Umbilical cord (tissue), 1 donor: ENCODE measurements at regions not wholly inside any gene's neighbourhood (a gene's known extent, or its start where the extent isn't known, plus 50 kb on each side); places are given as distances from the start of the nearest gene placed in this dataset.
A peak's percentile ranks its signal among the peaks of the same experiment; 100 is the strongest.
"Not testable (repeated sequence)": the region's sequence is repeated elsewhere in the genome, so short reads cannot be mapped to it uniquely, and the experiment has no call there.

Experiments
- DNase-seq: peaks from one replicate; pipeline ENCODE4 v3.0.0-alpha.2; 2015; ENCODE audit warnings: low spot score

DNA sequence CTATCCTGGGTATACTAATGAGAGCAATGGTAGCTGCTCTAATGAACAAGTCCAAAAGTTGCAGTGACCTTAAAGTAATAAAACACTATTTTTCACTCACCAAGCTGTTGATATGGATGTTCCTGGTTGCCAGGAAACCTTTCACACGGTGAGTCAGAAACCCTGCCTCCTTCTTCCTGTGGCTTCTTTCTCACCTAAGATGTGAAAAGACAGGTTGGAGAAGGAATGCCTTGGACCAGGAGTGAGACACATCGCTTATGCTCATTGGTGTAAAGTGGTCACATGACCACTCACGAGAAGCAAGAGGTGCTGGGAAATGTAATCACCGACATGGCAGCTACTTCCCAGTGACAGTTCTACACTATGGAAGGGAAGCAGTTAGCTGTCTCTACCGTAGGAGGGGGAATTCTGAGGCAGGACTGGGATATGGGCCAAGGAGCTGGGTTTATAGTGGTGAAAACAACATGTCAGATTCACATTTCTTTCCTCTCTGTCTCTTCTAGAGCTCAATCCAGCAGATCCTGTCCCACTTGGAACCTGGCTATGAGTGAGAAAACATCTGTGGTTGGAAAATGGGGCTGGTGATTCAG, 320.4 kb upstream of the KLF4 start:
- no peak for DNase-seq

DNA sequence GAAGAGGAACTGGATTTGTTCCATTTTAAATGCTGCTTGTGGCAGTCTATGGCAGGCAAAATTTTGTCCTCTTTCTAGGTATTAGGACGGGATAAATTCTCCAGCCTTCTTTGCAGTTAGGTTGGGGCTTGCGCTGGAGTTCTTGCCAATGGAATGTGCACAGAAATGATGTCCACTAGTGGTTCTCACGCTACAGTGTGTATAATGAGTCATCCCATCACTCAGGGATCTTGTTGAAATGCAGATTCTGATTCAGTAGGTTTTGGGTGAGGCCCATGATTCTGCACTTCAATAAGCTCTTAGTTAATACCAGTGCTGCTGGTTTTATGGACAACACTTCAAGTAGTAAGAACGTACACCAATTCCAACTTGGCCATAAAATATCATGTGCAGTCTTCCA, 317.6 kb upstream of the KLF4 start:
- no peak for DNase-seq

GRCh38 chr9:107805201-107805600, 315.6 kb upstream of the KLF4 start:
- DNase-seq: no peak

DNA sequence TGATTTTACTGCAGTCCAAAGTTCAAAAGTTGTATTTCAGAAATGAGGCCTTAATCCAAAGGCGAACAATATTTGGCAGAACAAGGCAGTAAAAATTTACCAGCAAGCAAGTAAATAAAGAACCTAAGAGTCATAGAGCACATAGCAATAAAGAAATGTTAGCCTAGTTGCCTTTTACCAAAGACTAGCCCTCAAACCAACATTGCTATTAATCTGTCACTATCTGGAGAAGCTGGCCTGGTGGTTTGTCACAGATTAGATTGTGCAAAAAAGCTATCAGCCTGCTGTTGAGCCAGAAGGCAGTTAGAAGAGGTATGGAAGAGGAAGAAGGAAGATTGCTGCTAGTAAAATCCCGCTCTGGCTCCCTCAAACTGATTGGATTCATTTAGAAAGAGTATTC, 304.7 kb upstream of the KLF4 start:
- DNase-seq: peak; percentile 46

DNA sequence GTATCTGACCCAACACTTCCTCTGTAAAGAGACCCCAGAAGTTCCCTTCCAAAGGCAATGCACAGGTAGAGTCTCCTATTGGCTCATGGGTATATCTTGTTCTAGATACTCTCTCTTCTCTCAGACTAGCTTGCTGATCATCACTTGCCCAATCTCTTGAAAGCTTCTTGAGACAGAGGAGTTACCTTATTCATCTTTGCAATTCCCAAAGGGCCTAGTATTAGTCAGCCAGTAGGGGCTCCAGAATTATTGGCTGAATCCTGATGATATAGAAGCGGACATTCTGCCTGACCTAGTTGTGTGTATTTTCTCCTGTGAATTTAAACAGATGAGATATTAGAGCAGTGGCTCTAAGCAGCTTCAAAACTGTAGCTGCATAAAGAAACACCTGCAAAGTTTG, 304.0 kb upstream of the KLF4 start:
- DNase-seq: peak; percentile 15

DNA sequence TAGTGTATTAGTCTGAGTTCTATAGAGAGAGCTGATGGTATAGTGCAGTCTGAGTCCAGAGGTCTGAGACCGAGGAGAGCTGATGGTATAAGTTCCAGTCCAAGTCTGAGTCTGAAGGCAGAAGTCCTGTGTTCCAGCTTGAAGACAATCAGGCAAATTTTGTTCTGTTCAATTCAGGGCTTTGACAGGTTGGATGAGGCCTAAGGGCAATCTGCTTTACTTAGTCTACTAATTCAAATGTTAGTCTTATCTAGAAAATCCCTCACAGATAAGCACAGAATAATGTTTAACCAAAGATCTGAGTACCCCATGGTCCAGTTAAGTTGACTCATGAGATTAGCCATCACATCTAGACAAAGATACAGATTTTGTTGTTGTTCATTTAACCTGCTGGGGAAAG, 303.0 kb upstream of the KLF4 start:
- DNase-seq: peak; percentile 11

- DNase-seq: no peak
These were observed 302.4 kb upstream of the KLF4 start for GRCh38 chr9:107792006-107792405.

DNA sequence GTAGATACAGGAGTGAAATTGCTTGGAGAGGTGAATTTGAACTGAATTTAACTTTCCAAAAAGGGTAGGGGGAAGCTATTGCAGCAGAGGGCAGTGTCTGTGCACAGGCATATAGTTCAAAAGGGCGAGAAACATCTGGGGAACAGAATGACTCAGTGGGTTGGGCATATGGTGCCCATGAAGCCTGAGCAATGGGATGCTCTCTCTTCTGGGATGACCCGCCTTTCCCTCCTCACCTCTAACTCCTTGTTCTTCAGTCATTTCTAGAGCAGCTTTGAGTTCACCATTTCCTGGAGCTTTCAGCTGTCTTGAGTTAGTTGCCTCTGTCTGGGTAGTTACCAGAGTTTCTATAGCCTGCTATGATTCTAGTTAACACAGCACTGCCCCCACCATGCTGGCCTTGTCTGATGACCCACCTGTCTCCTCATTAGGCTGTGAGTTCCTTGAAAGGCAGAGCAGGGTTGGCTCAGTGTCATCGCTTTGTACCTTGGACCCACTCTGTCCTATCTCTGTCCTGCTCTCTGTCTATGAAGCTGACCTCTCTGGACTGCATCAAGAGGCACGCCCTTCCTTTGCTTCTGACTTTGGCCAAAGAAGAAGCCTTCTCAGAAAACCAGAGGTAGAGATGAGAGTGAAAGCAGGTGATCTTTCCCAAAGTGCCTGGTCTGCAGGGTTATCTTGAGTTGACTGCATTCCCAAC, 299.6 kb upstream of the KLF4 start:
- no peak for DNase-seq

GRCh38 chr9:107786561-107786960, 297.0 kb upstream of the KLF4 start:
- DNase-seq: no peak

GRCh38 chr9:107784235-107784958, 294.8 kb upstream of the KLF4 start:
- DNase-seq: peak; percentile 84

- DNase-seq: no peak
These were observed 293.2 kb upstream of the KLF4 start for GRCh38 chr9:107782789-107783188.

- peak; percentile 29 for DNase-seq
These were observed 292.8 kb upstream of the KLF4 start for GRCh38 chr9:107782381-107782780.

DNA sequence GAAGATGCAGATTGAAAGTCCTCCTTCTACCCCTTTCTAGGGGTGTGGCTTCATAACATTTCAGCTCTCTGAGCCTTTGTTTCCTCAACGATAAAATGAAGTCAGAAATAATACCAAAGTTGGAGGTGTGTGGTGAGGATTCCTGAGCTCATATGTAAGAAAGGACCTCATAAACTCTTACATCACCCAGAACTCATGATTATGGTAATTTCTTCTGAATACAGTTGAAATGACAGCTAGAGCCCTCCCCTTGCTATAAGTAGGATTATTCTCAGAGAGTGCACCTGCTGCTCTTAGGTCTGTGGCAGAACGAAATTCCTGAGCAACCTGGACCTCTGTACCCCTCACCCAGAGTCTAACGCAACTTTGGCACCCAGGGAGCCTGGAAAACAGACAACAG, 291.4 kb upstream of the KLF4 start:
- no peak for DNase-seq

DNA sequence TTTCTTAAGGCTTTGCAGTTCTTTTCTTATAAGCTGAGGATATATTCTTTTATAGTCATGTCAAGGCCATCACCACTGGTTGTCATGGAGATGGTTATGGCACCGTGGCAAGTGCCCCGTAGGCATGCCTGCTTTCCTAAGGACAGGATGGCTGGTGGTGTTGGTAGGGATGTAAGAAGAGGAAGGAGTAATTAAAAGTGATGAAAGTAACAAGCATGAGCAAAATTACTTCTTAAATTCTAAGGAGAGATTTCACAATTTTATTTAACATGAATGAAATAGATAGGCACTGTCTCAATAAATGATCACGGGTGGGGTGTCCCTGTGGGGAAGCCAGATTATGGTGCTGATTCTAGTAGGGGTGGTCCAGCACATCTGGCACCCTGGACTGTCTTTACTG, 290.2 kb upstream of the KLF4 start:
- no peak for DNase-seq

GRCh38 chr9:107778661-107779060, 289.1 kb upstream of the KLF4 start:
- DNase-seq: no peak

DNA sequence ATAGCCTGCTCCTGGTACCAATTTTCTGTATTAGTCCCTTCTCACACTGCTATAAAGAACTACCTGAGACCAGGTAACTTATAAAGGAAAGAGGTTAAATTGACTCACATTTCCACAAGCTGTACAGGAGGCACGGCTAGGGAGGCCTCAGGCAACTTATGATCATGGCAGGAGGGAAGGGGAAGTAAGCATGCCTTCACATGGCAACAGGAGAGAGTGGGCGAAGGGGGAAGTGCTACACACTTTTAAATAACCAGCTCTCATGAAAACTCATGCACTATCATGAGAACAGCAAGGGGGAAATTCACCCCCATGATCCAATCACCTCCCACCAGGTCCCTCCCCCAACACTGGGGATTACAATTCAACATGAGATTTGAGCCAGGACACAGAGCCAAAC, 284.5 kb upstream of the KLF4 start:
- DNase-seq: not testable (repeated sequence)

GRCh38 chr9:107772988-107773387, 283.4 kb upstream of the KLF4 start:
- DNase-seq: no peak

GRCh38 chr9:107770716-107771115, 281.1 kb upstream of the KLF4 start:
- no peak for DNase-seq

DNA sequence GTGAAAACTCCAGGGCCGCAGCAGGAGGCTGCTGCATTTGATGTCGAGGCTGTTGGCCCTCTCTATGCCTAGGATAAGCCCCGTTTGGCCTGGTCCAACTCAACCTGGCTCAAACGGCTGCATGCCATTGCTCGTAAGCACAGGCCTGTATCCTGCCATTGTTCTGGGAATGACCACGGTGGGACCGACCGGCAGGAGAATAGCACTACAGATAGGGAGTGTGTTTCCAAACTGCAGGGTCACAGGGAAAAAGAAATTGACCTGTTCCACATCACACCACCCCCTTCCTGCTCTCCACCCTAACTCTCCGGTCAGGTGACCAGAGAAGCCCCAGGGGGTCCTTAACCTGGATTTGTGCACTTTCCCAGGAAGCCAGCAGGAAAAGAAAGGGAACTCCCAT, 278.7 kb upstream of the KLF4 start:
- DNase-seq: peak; percentile 9

- no peak for DNase-seq
These were observed 278.1 kb upstream of the KLF4 start for GRCh38 chr9:107767711-107768110.

GRCh38 chr9:107763469-107763868, 273.9 kb upstream of the KLF4 start:
- DNase-seq: not testable (repeated sequence)

- DNase-seq: no peak
These were observed 271.7 kb upstream of the KLF4 start for GRCh38 chr9:107761307-107761706.
